ENCODE measurements at regions not wholly inside any gene's neighbourhood (a gene's known extent, or its start where the extent isn't known, plus 50 kb on each side); places are given as distances from the start of the nearest gene placed in this dataset.
"Not testable (repeated sequence)": the region's sequence is repeated elsewhere in the genome, so short reads cannot be mapped to it uniquely, and the experiment has no call there.

DNA sequence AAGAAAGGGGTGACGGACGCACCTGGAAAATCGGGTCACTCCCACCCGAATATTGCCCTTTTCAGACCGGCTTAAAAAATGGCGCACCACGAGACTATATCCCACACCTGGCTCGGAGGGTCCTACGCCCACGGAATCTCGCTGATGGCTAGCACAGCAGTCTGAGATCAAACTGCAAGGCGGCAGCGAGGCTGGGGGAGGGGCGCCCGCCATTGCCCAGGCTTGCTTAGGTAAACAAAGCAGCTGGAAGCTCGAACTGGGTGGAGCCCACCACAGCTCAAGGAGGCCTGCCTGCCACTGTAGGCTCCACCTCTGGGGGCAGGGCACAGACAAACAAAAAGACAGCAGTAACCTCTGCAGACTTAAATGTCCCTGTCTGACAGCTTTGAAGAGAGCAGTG lies 276.9 kb downstream of the SEC61B start:
- H3K36me3 ChIP-seq (ENCODE audit: control insufficient read depth, insufficient read depth, low read length); H3K4me2 ChIP-seq (ENCODE audit: insufficient read depth, low read length); H3K4me3 ChIP-seq; POLR2A ChIA-PET; BruUV-seq (replicated peaks); H2AFZ ChIP-seq (ENCODE audit: low read depth, low read length); H3K79me2 ChIP-seq (ENCODE audit: control insufficient read depth, insufficient read depth, low read length); H3K4me1 ChIP-seq (replicated peaks in 1 of 2; ENCODE audit: control insufficient read depth in 2 of 2, insufficient read depth in 2 of 2, low read length in 2 of 2); in situ Hi-C loops (cut with MboI); H3K9me1 ChIP-seq (ENCODE audit: control insufficient read depth, insufficient read depth, low read length); H3K27ac ChIP-seq (ENCODE audit: extremely low read depth, low read depth, low read length); DNase-seq (ENCODE audit: extremely low read depth in 1 of 4, low spot score in 3 of 4); FAIRE-seq; intact Hi-C loops (cut with micrococcal nuclease); H3K9me3 ChIP-seq (replicated peaks; ENCODE audit: control insufficient read depth, insufficient read depth, low read depth, low read length); CTCF ChIA-PET (ENCODE audit: low intra/inter-chr PET ratio); H4K20me1 ChIP-seq (replicated peaks; ENCODE audit: control insufficient read depth, insufficient read depth, low read length); H3K9ac ChIP-seq (ENCODE audit: insufficient read depth in 1 of 2, low read depth in 2 of 2, low read length in 2 of 2); H3K27me3 ChIP-seq (ENCODE audit: control insufficient read depth in 2 of 2, insufficient read depth in 2 of 2, low read length in 2 of 2); ATAC-seq: not testable (repeated sequence)
- 0% methylated on average over 3 of the region's 16 CpGs for WGBS (ENCODE audit: insufficient coverage, low coverage, missing lambda C conversion rate)
- peak in 1 of 2 experiments; percentile 47; a peak in 1 of 4 replicates for TF ChIP-seq FOXA3 (CRISPR knock-in tag; conservative IDR thresholded peaks at IDR 0.05 in 1 of 2, IDR thresholded peaks at IDR 0.05 in 1 of 2)

DNA sequence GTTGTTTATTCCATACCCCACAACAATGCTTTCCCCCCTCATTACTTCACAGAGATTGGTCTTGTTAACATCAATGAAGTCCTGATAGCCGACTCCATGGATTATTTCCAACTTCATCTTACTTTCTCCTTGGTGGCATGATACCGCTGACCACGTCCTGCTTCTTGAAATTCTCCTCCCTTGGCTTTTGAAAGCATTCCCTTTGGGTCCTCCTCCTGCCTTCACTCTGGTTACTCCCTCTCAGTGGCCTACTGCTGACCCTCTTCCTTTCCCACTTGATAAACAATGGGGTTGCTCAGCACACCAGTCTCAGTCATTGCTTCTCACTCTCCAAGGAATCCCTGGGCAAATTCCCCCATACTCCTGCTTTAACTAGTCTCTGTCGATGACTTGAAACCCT lies 283.9 kb downstream of the SEC61B start:
- Histone ChIP-seq H3K27ac (ENCODE audit: extremely low read depth, low read depth, low read length) (no peak overlapping the region), H3K79me2 (ENCODE audit: control insufficient read depth, insufficient read depth, low read length) (no peaks in the 10 kb centered on the region), H3K9me3 (replicated peaks; ENCODE audit: control insufficient read depth, insufficient read depth, low read depth, low read length) (no peaks in the 10 kb centered on the region), H3K27me3 (ENCODE audit: control insufficient read depth in 2 of 2, insufficient read depth in 2 of 2, low read length in 2 of 2) (no peaks in the 10 kb centered on the region), H3K4me3 (no peak overlapping the region), H3K9me1 (ENCODE audit: control insufficient read depth, insufficient read depth, low read length) (no peaks in the 10 kb centered on the region), H3K4me1 (replicated peaks in 1 of 2; ENCODE audit: control insufficient read depth in 2 of 2, insufficient read depth in 2 of 2, low read length in 2 of 2) (no peaks in the 10 kb centered on the region), H3K4me2 (ENCODE audit: insufficient read depth, low read length) (no peak overlapping the region), H3K9ac (ENCODE audit: insufficient read depth in 1 of 2, low read depth in 2 of 2, low read length in 2 of 2) (no peak overlapping the region), H3K36me3 (ENCODE audit: control insufficient read depth, insufficient read depth, low read length) (no peaks in the 10 kb centered on the region), H2AFZ (ENCODE audit: low read depth, low read length) (no peak overlapping the region), H4K20me1 (replicated peaks; ENCODE audit: control insufficient read depth, insufficient read depth, low read length) (no peaks in the 10 kb centered on the region)
- in situ Hi-C loops (cut with MboI) (no loop called here), intact Hi-C loops (cut with micrococcal nuclease) (no loop called here)
- 0% methylated on average over 4 of the region's 4 CpGs for WGBS (ENCODE audit: insufficient coverage, low coverage, missing lambda C conversion rate)
- DNase-seq (ENCODE audit: extremely low read depth in 1 of 4, low spot score in 3 of 4) (no peak), FAIRE-seq (no peak), ATAC-seq (no peak)
- POLR2A ChIA-PET = no interaction called here
- CTCF ChIA-PET (ENCODE audit: low intra/inter-chr PET ratio) = no interaction called here
- no TSS peak for BruUV-seq (replicated peaks)
- TF ChIP-seq ZNF316 (IDR thresholded peaks at IDR 0.05) (no peak), E2F3 (CRISPR knock-in tag; IDR thresholded peaks at IDR 0.05) (no peak), CBX8 (IDR thresholded peaks at IDR 0.05; ENCODE audit: borderline replicate concordance, extremely low read depth, low read depth, low read length, poor library complexity, severe bottlenecking) (no peak), EP400 (IDR thresholded peaks at IDR 0.05) (no peak), ZNF830 (CRISPR knock-in tag; IDR thresholded peaks at IDR 0.05) (no peak), MTA2 (IDR thresholded peaks at IDR 0.05; ENCODE audit: low read depth) (no peak), CHD1 (IDR thresholded peaks at IDR 0.05; ENCODE audit: low read length) (no peak), ZNF274 (IDR thresholded peaks at IDR 0.05; ENCODE audit: borderline replicate concordance, low read depth, low read length) (no peak), SUPT5H (IDR thresholded peaks at IDR 0.05) (no peak), NR2C1 (IDR thresholded peaks at IDR 0.05) (no peak), NR2C1 (tag; IDR thresholded peaks at IDR 0.05) (no peak), KDM1A (IDR thresholded peaks at IDR 0.05) (no peak)
- TF ChIP-seq, protein P1, sequence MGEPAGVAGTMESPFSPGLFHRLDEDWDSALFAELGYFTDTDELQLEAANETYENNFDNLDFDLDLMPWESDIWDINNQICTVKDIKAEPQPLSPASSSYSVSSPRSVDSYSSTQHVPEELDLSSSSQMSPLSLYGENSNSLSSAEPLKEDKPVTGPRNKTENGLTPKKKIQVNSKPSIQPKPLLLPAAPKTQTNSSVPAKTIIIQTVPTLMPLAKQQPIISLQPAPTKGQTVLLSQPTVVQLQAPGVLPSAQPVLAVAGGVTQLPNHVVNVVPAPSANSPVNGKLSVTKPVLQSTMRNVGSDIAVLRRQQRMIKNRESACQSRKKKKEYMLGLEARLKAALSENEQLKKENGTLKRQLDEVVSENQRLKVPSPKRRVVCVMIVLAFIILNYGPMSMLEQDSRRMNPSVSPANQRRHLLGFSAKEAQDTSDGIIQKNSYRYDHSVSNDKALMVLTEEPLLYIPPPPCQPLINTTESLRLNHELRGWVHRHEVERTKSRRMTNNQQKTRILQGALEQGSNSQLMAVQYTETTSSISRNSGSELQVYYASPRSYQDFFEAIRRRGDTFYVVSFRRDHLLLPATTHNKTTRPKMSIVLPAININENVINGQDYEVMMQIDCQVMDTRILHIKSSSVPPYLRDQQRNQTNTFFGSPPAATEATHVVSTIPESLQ (CRISPR knock-in tag; IDR thresholded peaks at IDR 0.05) = no peak
